Breast epithelium (tissue), 4 donors: ENCODE measurements at regions not wholly inside any gene's neighbourhood (a gene's known extent, or its start where the extent isn't known, plus 50 kb on each side); places are given as distances from the start of the nearest gene placed in this dataset.
"Not testable (repeated sequence)": the region's sequence is repeated elsewhere in the genome, so short reads cannot be mapped to it uniquely, and the experiment has no call there.

Experiments
- DNase-seq, 2 donors: peaks; one replicate each; pipeline ENCODE4 v3.0.0-alpha.2; 2019; ENCODE audit warnings: low spot score in 2 of 2
- H3K27ac ChIP-seq, 2 donors: fragments of 200-600 bp; sonication (generic) in 1 of 2; one replicate each; pipeline ENCODE4 v1.5.1; 2016 to 2019; ENCODE audit warnings: mild to moderate bottlenecking in 1 of 2
- H3K27me3 ChIP-seq, 2 donors: fragments of 200-600 bp; sonication (generic) in 1 of 2; one replicate each; pipeline versions ENCODE4 v1.5.1 to v1.6.0; 2017 to 2019; ENCODE audit warnings: control low read depth in 1 of 2, mild to moderate bottlenecking in 1 of 2
- H3K36me3 ChIP-seq: fragments of 200-600 bp; one replicate; pipeline ENCODE4 v1.5.1; 2019
- H3K4me1 ChIP-seq, 2 donors: fragments of 200-600 bp; sonication (generic); one replicate each; pipeline ENCODE4 v1.5.1; 2016 to 2019; ENCODE audit warnings: control low read depth in 1 of 2
- H3K4me3 ChIP-seq, 3 donors: fragments of 200-600 bp; sonication (generic); 1 replicate in 2 of 3; 2 replicates in 1 of 3; pipeline ENCODE4 v1.5.1; 2016 to 2019; ENCODE audit warnings: mild to moderate bottlenecking in 3 of 3, moderate library complexity in 2 of 3
- H3K9me3 ChIP-seq, 2 donors: fragments of 200-600 bp; sonication (generic) in 1 of 2; one replicate each; pipeline ENCODE4 v1.5.1; 2016 to 2019; ENCODE audit warnings: control low read depth in 1 of 2
- CTCF ChIP-seq, 3 donors: fragments of 450-650 bp; IDR thresholded peaks; one replicate each; pipeline ENCODE4 v1.5.1; 2016 to 2017; ENCODE audit warnings: antibody characterized with exemption in 3 of 3, mild to moderate bottlenecking in 3 of 3, moderate library complexity in 3 of 3
- POLR2A ChIP-seq: fragments of 450-650 bp; IDR thresholded peaks from one replicate; pipeline ENCODE4 v1.6.1; 2016; ENCODE audit warnings: antibody characterized with exemption, mild to moderate bottlenecking, moderate library complexity
- POLR2AphosphoS5 ChIP-seq, 3 donors: sonication (generic); formaldehyde crosslinking; IDR thresholded peaks; one replicate each; pipeline ENCODE4 v1.6.1; 2017; ENCODE audit warnings: antibody characterized with exemption in 3 of 3
- intact Hi-C: fragments of 100-400 bp; cut with DNase I; formaldehyde crosslinking; loops from one replicate; pipeline ENCODE4 v1.15.1; 2023; ENCODE audit warnings: low total_unique reads

- H3K4me1 ChIP-seq: no peaks in the 10 kb centered on the region
- no peak overlapping the region for H3K4me3 ChIP-seq
- no peaks in the 10 kb centered on the region for H3K27me3 ChIP-seq
- intact Hi-C loops: no loop called here
- peak overlapping the region; percentile 5 to 85 for H3K27ac ChIP-seq
- no peaks in the 10 kb centered on the region for H3K36me3 ChIP-seq
- H3K9me3 ChIP-seq: no peaks in the 10 kb centered on the region
- no peak for DNase-seq
- TF ChIP-seq POLR2AphosphoS5 (IDR thresholded peaks at IDR 0.05): no peak
Observed at GRCh38 chr12:107514887-107515445, 170.6 kb upstream of the PWP1 start.

- TF ChIP-seq CTCF (IDR thresholded peaks at IDR 0.05) (no peak), POLR2A (no peak), POLR2AphosphoS5 (IDR thresholded peaks at IDR 0.05) (peak in 2 of 3 donors; percentile 8 to 66)
- Histone ChIP-seq H3K4me3 (no peak overlapping the region), H3K27ac (peak overlapping the region; percentile 5 to 85), H3K27me3 (no peaks in the 10 kb centered on the region), H3K4me1 (no peaks in the 10 kb centered on the region), H3K9me3 (no peaks in the 10 kb centered on the region), H3K36me3 (no peaks in the 10 kb centered on the region)
- DNase-seq: peak in 1 of 2 donors; percentile 28
- intact Hi-C loops: no loop called here
Observed at GRCh38 chr12:107515446-107515958, 170.1 kb upstream of the PWP1 start.

- intact Hi-C loops, H3K4me1 ChIP-seq, H3K4me3 ChIP-seq, DNase-seq, H3K9me3 ChIP-seq, H3K27me3 ChIP-seq, H3K27ac ChIP-seq, H3K36me3 ChIP-seq: not testable (repeated sequence)
Observed at GRCh38 chr12:107517816-107518215, 167.8 kb upstream of the PWP1 start.

GRCh38 chr12:107518868-107519267 lies 166.7 kb upstream of the PWP1 start:
- intact Hi-C loops: no loop called here
- Histone ChIP-seq H3K4me1 (no peaks in the 10 kb centered on the region), H3K9me3 (no peaks in the 10 kb centered on the region), H3K36me3 (no peaks in the 10 kb centered on the region), H3K27ac (no peak overlapping the region), H3K4me3 (no peak overlapping the region), H3K27me3 (no peaks in the 10 kb centered on the region)
- TF ChIP-seq POLR2A: no peak
- no peak for TF ChIP-seq POLR2AphosphoS5 (IDR thresholded peaks at IDR 0.05)
- TF ChIP-seq CTCF (IDR thresholded peaks at IDR 0.05): no peak
- DNase-seq: no peak

- Histone ChIP-seq H3K9me3 (no peaks in the 10 kb centered on the region), H3K36me3 (no peaks in the 10 kb centered on the region), H3K4me1 (no peaks in the 10 kb centered on the region), H3K27ac (no peak overlapping the region), H3K27me3 (no peaks in the 10 kb centered on the region), H3K4me3 (no peak overlapping the region)
- TF ChIP-seq POLR2AphosphoS5 (IDR thresholded peaks at IDR 0.05) (no peak), CTCF (IDR thresholded peaks at IDR 0.05) (no peak), POLR2A (no peak)
- no peak for DNase-seq
- intact Hi-C loops: no loop called here
Observed at GRCh38 chr12:107519906-107520859, 165.4 kb upstream of the PWP1 start.

GRCh38 chr12:107521826-107522355 lies 163.7 kb upstream of the PWP1 start:
- H3K27me3 ChIP-seq: no peaks in the 10 kb centered on the region
- H3K4me3 ChIP-seq: no peak overlapping the region
- no peaks in the 10 kb centered on the region for H3K4me1 ChIP-seq
- H3K36me3 ChIP-seq: no peaks in the 10 kb centered on the region
- H3K27ac ChIP-seq: no peak overlapping the region
- TF ChIP-seq POLR2AphosphoS5 (IDR thresholded peaks at IDR 0.05): no peak
- no peak for TF ChIP-seq POLR2A
- TF ChIP-seq CTCF (IDR thresholded peaks at IDR 0.05): no peak
- intact Hi-C loops: no loop called here
- no peak for DNase-seq
- no peaks in the 10 kb centered on the region for H3K9me3 ChIP-seq
